Small intestine (tissue), 7 donors: ENCODE measurements at regions not wholly inside any gene's neighbourhood (a gene's known extent, or its start where the extent isn't known, plus 50 kb on each side); places are given as distances from the start of the nearest gene placed in this dataset.
A peak's percentile ranks its signal among the peaks of the same experiment; 100 is the strongest.
"Not testable (repeated sequence)": the region's sequence is repeated elsewhere in the genome, so short reads cannot be mapped to it uniquely, and the experiment has no call there.

ENCODE experiments used
- DNase-seq, 2 donors: peaks; one replicate each; pipeline versions ENCODE4 v3.0.0 to v3.0.0-alpha.2; 2013
- FAIRE-seq: peaks from 2 replicates; lab custom pipeline; 2012; peaks lifted over from hg19 to GRCh38; lab: Jason Lieb, UNC
- H3K27ac ChIP-seq, 3 donors: one replicate each; pipeline ENCODE4 v1.5.1; 2013; ENCODE audit warnings: low read length in 2 of 3, mild to moderate bottlenecking in 2 of 3, control low read depth in 1 of 3, inconsistent platforms in 1 of 3, low read depth in 1 of 3, moderate library complexity in 1 of 3
- H3K27me3 ChIP-seq, 3 donors: one replicate each; pipeline ENCODE4 v1.6.1; 2013; ENCODE audit warnings: low read length in 3 of 3, inconsistent platforms in 1 of 3; ENCODE audit not compliant: control insufficient read depth in 3 of 3, insufficient read depth in 3 of 3
- H3K36me3 ChIP-seq, 3 donors: one replicate each; pipeline ENCODE4 v1.6.1; 2013; ENCODE audit warnings: low read length in 3 of 3, inconsistent platforms in 1 of 3, low read depth in 1 of 3, mild to moderate bottlenecking in 1 of 3, moderate library complexity in 1 of 3; ENCODE audit not compliant: control insufficient read depth in 3 of 3, insufficient read depth in 2 of 3
- H3K4me1 ChIP-seq, 3 donors: one replicate each; pipeline ENCODE4 v1.6.1; 2013; ENCODE audit warnings: low read length in 2 of 3, inconsistent platforms in 1 of 3, low read depth in 1 of 3, mild to moderate bottlenecking in 1 of 3, moderate library complexity in 1 of 3; ENCODE audit not compliant: control insufficient read depth in 3 of 3, insufficient read depth in 2 of 3
- H3K4me3 ChIP-seq, 3 donors: one replicate each; pipeline ENCODE4 v1.5.1; 2013; ENCODE audit warnings: low read length in 3 of 3, control low read depth in 1 of 3, inconsistent platforms in 1 of 3, low read depth in 1 of 3, mild to moderate bottlenecking in 1 of 3, moderate library complexity in 1 of 3
- H3K9me3 ChIP-seq, 2 donors: one replicate each; pipeline ENCODE4 v1.6.1; 2013; ENCODE audit warnings: low read depth in 1 of 2, low read length in 1 of 2; ENCODE audit not compliant: control insufficient read depth in 2 of 2, insufficient read depth in 1 of 2
- WGBS, 3 donors: extraction: QIAGEN DNeasy Blood & Tissue Kit; methylation state at CpG; one replicate each; pipeline ENCODE4 v1.1.7; 2013; 5-methylcytosine and 5-hydroxymethylcytosine counted together
- donor health status: healthy with polysubstance abuse.
- donor health status: control.
- donor health status: control.
- donor health status: Bipolar disorder and iron deficiency.
- donor health status: healthy.

DNA sequence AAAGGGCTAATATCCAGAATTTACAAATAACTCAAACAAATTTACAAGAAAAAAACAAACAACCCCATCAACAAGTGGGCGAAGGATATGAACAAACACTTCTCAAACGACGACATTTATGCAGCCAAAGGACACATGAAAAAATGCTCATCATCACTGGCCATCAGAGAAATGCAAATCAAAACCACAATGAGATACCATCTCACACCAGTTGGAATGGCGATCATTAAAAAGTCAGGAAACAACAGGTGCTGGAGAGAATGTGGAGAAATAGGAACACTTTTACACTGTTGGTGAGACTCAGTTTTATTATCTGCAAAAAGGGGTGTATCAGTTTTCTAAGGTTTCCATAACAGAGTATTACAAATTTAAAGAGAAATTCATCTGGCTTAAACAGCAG, 153.5 kb upstream of the ITGA1 start:
- 89 to 94% (median 93%) methylated on average over 4 of the region's 4 CpGs for WGBS, 3 donors

DNA sequence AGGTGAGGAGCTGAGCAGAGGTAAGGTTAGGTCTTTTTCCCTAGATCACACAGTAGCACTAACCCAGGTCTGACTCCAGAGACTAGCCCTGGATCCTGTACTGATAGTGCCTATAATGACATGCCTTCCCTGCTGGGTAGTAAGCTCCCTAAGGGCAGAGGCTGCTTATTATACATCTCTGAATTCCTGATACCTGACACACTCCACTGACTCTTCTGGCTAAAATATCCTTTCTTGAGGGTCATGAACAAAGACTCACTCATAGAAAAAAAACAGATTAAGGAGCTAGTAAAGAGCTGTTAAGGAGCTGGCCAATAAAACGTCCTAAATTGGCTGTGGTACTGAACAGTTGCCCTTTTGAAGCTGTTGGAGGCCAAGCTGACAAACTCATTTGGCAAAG, 149.0 kb upstream of the ITGA1 start:
- H3K4me1 ChIP-seq: no peaks in the 10 kb centered on the region
- no peaks in the 10 kb centered on the region for H3K9me3 ChIP-seq
- FAIRE-seq: no peak
- DNase-seq: no peak
- H3K27me3 ChIP-seq: no peaks in the 10 kb centered on the region
- H3K4me3 ChIP-seq: no peak overlapping the region
- no peak overlapping the region for H3K27ac ChIP-seq
- WGBS, 3 donors: 10 to 42% (median 17%) methylated on average over 1 of the region's 1 CpG
- no peaks in the 10 kb centered on the region for H3K36me3 ChIP-seq

More for the DNA sequence above, 153.5 kb upstream of the ITGA1 start:
- H3K36me3 ChIP-seq, H3K9me3 ChIP-seq, H3K27ac ChIP-seq, H3K4me1 ChIP-seq, H3K27me3 ChIP-seq, DNase-seq, H3K4me3 ChIP-seq, FAIRE-seq: not testable (repeated sequence)

DNA sequence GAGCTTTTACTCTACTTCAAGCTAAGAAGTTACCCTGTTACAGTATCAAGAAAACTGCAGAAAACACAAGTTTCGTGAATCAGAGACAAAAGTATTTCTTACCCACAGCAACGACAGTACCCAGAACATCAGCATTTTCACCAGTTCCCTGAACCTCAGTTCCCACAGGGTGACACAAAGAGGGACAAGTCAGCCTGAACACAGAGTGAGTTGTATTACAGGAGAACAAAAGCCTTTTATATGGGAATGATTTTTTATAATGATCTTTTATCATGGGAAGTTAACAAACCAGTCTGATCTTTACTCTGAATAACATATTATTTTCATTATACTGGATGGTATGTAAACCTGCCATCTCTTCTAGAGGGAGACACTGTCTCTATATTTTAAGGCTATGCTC, 139.0 kb upstream of the ITGA1 start:
- Histone ChIP-seq H3K27ac (no peak overlapping the region), H3K9me3 (peaks cover 0 to 12% of the 10 kb centered on the region in 2 donors), H3K36me3 (no peaks in the 10 kb centered on the region), H3K27me3 (no peaks in the 10 kb centered on the region), H3K4me1 (no peaks in the 10 kb centered on the region), H3K4me3 (no peak overlapping the region)
- FAIRE-seq (no peak), DNase-seq (no peak)
- 69 to 78% (median 77%) methylated on average over 2 of the region's 2 CpGs for WGBS, 3 donors

DNA sequence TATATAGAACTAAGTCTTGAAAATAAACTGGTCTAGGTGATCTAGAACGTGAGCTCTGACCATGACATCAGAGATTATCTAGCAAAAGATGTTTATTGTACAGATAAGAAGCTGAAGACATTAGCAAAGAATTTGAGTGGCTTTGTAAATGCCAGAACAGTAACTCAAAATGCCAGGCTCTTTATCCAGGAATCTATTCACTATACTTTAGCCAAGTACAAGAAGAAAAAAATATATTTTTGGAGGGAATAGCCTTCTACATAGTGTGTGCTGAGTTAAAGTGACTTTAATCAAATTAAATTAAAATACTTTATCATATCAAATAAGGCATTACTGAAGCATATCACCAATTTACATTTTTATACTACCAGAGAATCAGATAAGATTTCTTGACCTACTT, 132.6 kb upstream of the ITGA1 start:
- H3K9me3 ChIP-seq: no peaks in the 10 kb centered on the region
- H3K36me3 ChIP-seq: no peaks in the 10 kb centered on the region
- no peak overlapping the region for H3K4me3 ChIP-seq
- H3K27me3 ChIP-seq: no peaks in the 10 kb centered on the region
- FAIRE-seq: no peak
- 26 to 49% (median 31%) methylated on average over 1 of the region's 1 CpG for WGBS, 3 donors
- H3K4me1 ChIP-seq: no peaks in the 10 kb centered on the region
- DNase-seq: no peak
- H3K27ac ChIP-seq: no peak overlapping the region

DNA sequence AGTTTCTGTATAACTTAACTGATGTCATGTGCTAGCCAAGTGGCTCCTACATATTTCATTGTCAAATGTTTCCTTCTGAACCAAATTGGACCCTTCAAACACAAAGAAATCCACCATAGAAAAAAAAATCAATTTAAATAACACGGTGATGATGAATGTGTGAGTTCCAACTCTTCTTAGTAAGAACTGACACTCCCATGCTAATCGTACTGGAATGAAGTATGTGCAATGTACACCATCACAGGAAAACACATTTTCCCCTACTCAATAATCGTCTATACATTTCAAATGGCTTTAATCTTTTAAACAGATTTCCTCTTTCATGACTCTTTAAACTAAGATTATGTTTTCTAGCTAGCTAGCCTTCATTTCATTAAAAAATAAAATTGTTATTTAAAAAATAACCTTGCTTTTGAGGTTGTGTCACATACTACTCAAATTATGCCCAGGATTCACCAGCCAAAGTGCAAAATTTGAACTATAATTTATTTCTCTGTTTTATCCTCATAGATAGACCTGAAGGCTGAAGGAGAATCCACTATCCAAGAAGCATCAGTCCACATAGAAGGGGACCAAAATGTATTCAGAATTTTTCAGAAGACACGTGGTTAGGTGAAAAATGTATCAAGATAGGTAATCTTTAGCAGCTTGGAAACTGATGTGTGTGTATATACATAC, 131.0 kb upstream of the ITGA1 start:
- no peak overlapping the region for H3K27ac ChIP-seq
- H3K4me3 ChIP-seq: no peak overlapping the region
- H3K36me3 ChIP-seq: no peaks in the 10 kb centered on the region
- FAIRE-seq (no peak), DNase-seq (no peak)
- H3K4me1 ChIP-seq: no peaks in the 10 kb centered on the region
- 50 to 55% (median 50%) methylated on average over 4 of the region's 4 CpGs for WGBS, 3 donors
- H3K27me3 ChIP-seq: no peaks in the 10 kb centered on the region
- H3K9me3 ChIP-seq: no peaks in the 10 kb centered on the region

DNA sequence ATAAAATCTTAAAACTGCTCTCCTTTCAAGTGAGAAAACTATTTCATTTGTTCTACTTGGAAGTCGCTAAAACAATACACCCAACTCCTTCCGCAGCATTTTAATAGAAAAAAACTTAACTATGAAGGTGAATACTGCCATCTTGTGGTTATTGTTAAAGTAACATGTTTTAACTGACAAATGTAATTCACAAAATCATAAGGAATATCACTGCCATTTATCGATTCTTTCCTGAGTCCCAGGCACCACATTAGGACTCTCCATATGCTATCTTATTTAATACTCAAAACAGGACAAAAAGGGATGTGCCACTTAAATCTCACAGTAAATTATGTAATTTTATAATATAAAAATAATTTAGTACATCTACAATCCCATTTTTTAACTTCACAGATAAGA, 130.5 kb upstream of the ITGA1 start:
- Histone ChIP-seq H3K27ac (no peak overlapping the region), H3K36me3 (no peaks in the 10 kb centered on the region), H3K4me1 (no peaks in the 10 kb centered on the region), H3K27me3 (no peaks in the 10 kb centered on the region), H3K4me3 (no peak overlapping the region), H3K9me3 (no peaks in the 10 kb centered on the region)
- WGBS, 3 donors: 2 to 7% (median 4%) methylated on average over 3 of the region's 3 CpGs
- DNase-seq (peak; percentile 57 to 59), FAIRE-seq (no peak)

DNA sequence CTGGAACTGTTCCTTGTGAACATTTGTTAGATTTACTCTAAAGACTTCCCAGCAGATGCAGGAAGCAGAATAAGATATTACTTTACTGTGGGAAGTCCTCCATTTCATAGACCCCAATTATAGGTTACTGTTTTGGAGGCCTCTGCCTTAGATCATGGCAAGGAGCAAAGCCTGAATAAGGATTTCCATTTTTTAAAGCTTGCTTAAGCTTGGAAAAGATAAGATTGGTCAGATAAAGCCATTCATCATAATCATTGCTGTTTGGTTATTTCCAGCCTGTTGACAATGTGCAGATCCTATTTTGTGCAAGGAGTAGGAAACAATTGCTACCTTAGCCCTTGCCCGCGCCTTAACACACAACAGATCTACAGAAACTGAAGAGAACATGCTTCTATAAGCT, 129.5 kb upstream of the ITGA1 start:
- WGBS, 3 donors: 95 to 98% (median 96%) methylated on average over 2 of the region's 2 CpGs
- FAIRE-seq: no peak
- H3K4me1 ChIP-seq: no peaks in the 10 kb centered on the region
- DNase-seq: no peak
- H3K4me3 ChIP-seq: no peak overlapping the region
- no peak overlapping the region for H3K27ac ChIP-seq
- no peaks in the 10 kb centered on the region for H3K9me3 ChIP-seq
- no peaks in the 10 kb centered on the region for H3K36me3 ChIP-seq
- no peaks in the 10 kb centered on the region for H3K27me3 ChIP-seq

DNA sequence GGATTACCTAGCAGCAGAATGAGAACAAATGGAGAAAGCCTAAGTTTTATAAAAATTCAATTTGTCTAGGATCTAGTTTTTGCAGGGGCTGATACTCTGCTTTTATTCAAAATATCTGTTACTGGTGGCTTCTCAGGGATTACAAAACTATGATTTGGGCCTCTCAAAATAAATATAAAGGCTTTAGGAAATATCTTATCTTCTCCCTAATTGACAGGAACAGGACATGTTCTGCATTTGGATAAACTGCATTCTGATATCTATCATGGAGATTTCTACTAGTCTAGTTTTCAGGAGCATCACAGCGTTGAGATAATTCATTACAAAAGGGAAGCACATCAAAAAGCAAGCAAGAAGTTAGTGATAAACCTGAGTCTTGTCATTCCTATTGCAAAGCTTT, 127.1 kb upstream of the ITGA1 start:
- no peak overlapping the region for H3K27ac ChIP-seq
- FAIRE-seq (no peak), DNase-seq (no peak)
- H3K36me3 ChIP-seq: no peaks in the 10 kb centered on the region
- no peaks in the 10 kb centered on the region for H3K27me3 ChIP-seq
- H3K4me1 ChIP-seq: peaks cover 0 to 5% (median 3%) of the 10 kb centered on the region in 3 donors
- 93 to 97% (median 95%) methylated on average over 1 of the region's 1 CpG for WGBS, 3 donors
- H3K4me3 ChIP-seq: no peak overlapping the region
- no peaks in the 10 kb centered on the region for H3K9me3 ChIP-seq
